CD4-positive, CD25-positive, alpha-beta regulatory T cell (primary cell): ENCODE measurements at regions not wholly inside any gene's neighbourhood (a gene's known extent, or its start where the extent isn't known, plus 50 kb on each side); places are given as distances from the start of the nearest gene placed in this dataset.

Source experiments
- ATAC-seq, 2 donors: fragments of 150-1000 bp; cut with Tn5 transposase; one replicate each; pipeline ENCODE4 v1.10.0; 2021; ENCODE audit warnings: low read depth in 2 of 2, moderate number of reproducible peaks in 2 of 2, moderate library complexity in 1 of 2
- DNase-seq, 3 donors: peaks; one replicate each; pipeline versions ENCODE4 v3.0.0 to v3.0.0-alpha.2; 2012 to 2022; ENCODE audit warnings: mixed read lengths in 1 of 3
- H3K27ac ChIP-seq: one replicate; pipeline ENCODE4 v1.7.0; 2013; ENCODE audit warnings: mild to moderate bottlenecking, low read length; ENCODE audit not compliant: insufficient read depth, poor library complexity, severe bottlenecking
- H3K27me3 ChIP-seq: one replicate; pipeline ENCODE4 v1.7.0; 2013; ENCODE audit warnings: low read length; ENCODE audit not compliant: control insufficient read depth, insufficient read depth
- H3K36me3 ChIP-seq: one replicate; pipeline ENCODE4 v1.7.0; 2013; ENCODE audit warnings: mild to moderate bottlenecking, low read length, moderate library complexity; ENCODE audit not compliant: control insufficient read depth, insufficient read depth
- H3K4me1 ChIP-seq: 2 replicates; pipeline ENCODE4 v1.7.0; 2013; ENCODE audit warnings: mild to moderate bottlenecking, low read length; ENCODE audit not compliant: insufficient read depth, control insufficient read depth, poor library complexity, severe bottlenecking
- H3K4me3 ChIP-seq: one replicate; pipeline ENCODE4 v1.7.0; 2013; ENCODE audit warnings: low read depth, mild to moderate bottlenecking, low read length, moderate library complexity
- H3K9me3 ChIP-seq, 2 experiments: 1 replicate in 1 of 2; 2 replicates in 1 of 2; pipeline ENCODE4 v1.7.0; 2013; ENCODE audit warnings: low read length in 2 of 2, mild to moderate bottlenecking in 1 of 2, moderate library complexity in 1 of 2; ENCODE audit not compliant: control insufficient read depth in 2 of 2
- H3K27ac Mint-ChIP-seq, 3 donors: one replicate each; pipeline ENCODE4 v1.8.0; 2020 to 2022; ENCODE audit warnings: mild to moderate bottlenecking in 3 of 3, mixed read lengths in 3 of 3, moderate library complexity in 2 of 3
- H3K27me3 Mint-ChIP-seq: one replicate; pipeline ENCODE4 v1.8.0; 2022; ENCODE audit warnings: mild to moderate bottlenecking, mixed read lengths
- H3K36me3 Mint-ChIP-seq: one replicate; pipeline ENCODE4 v1.8.0; 2020; ENCODE audit warnings: mixed read lengths
- H3K4me1 Mint-ChIP-seq, 4 donors: one replicate each; pipeline ENCODE4 v1.8.0; 2020 to 2022; ENCODE audit warnings: mixed read lengths in 4 of 4, mild to moderate bottlenecking in 1 of 4
- H3K4me3 Mint-ChIP-seq, 4 donors: one replicate each; pipeline ENCODE4 v1.8.0; 2020 to 2022; ENCODE audit warnings: mild to moderate bottlenecking in 4 of 4, mixed read lengths in 4 of 4, moderate library complexity in 3 of 4
- H3K9me3 Mint-ChIP-seq, 7 donors: one replicate each; pipeline ENCODE4 v1.8.0; 2020 to 2022; ENCODE audit warnings: mixed read lengths in 7 of 7, mild to moderate bottlenecking in 3 of 7, moderate library complexity in 2 of 7

GRCh38 chr13:82341116-82341515 is 1541.2 kb downstream of the SLITRK1 start:
- H3K36me3 Mint-ChIP-seq: no peaks in the 10 kb centered on the region
- no peaks in the 10 kb centered on the region for H3K9me3 ChIP-seq
- H3K36me3 ChIP-seq: no peaks in the 10 kb centered on the region
- H3K4me1 Mint-ChIP-seq: no peaks in the 10 kb centered on the region
- no peak overlapping the region for H3K27ac ChIP-seq
- no peak overlapping the region for H3K4me3 ChIP-seq
- H3K27me3 Mint-ChIP-seq: no peaks in the 10 kb centered on the region
- H3K9me3 Mint-ChIP-seq: peaks cover 1 to 25% (median 9%) of the 10 kb centered on the region in 7 donors
- H3K27me3 ChIP-seq: no peaks in the 10 kb centered on the region
- no peaks in the 10 kb centered on the region for H3K4me1 ChIP-seq
- no peak for DNase-seq
- H3K4me3 Mint-ChIP-seq: no peak overlapping the region
- H3K27ac Mint-ChIP-seq: no peak overlapping the region
- no peak for ATAC-seq

- ATAC-seq (no peak), DNase-seq (peak in 1 of 3 donors; percentile 0)
- H3K4me1 Mint-ChIP-seq: peaks cover 0 to 1% (median 0%) of the 10 kb centered on the region in 4 donors
- no peak overlapping the region for H3K4me3 ChIP-seq
- H3K4me3 Mint-ChIP-seq: no peak overlapping the region
- H3K27me3 ChIP-seq: no peaks in the 10 kb centered on the region
- no peaks in the 10 kb centered on the region for H3K4me1 ChIP-seq
- H3K27ac Mint-ChIP-seq: no peak overlapping the region
- no peaks in the 10 kb centered on the region for H3K36me3 Mint-ChIP-seq
- H3K9me3 Mint-ChIP-seq: peaks cover 0 to 16% (median 4%) of the 10 kb centered on the region in 7 donors
- H3K36me3 ChIP-seq: no peaks in the 10 kb centered on the region
- H3K9me3 ChIP-seq: no peaks in the 10 kb centered on the region
- H3K27ac ChIP-seq: no peak overlapping the region
- H3K27me3 Mint-ChIP-seq: no peaks in the 10 kb centered on the region
Observed at GRCh38 chr13:82330499-82330898, 1551.8 kb downstream of the SLITRK1 start.

- peaks cover 0 to 20% of the 10 kb centered on the region in 2 experiments for H3K9me3 ChIP-seq
- H3K36me3 Mint-ChIP-seq: no peaks in the 10 kb centered on the region
- H3K9me3 Mint-ChIP-seq: peaks cover 3 to 34% (median 7%) of the 10 kb centered on the region in 7 donors
- H3K4me1 Mint-ChIP-seq: peaks cover 0 to 2% (median 0%) of the 10 kb centered on the region in 4 donors
- no peak for DNase-seq
- H3K4me3 Mint-ChIP-seq: no peak overlapping the region
- H3K27me3 ChIP-seq: no peaks in the 10 kb centered on the region
- no peaks in the 10 kb centered on the region for H3K4me1 ChIP-seq
- H3K4me3 ChIP-seq: no peak overlapping the region
- no peak overlapping the region for H3K27ac ChIP-seq
- ATAC-seq: no peak
- no peaks in the 10 kb centered on the region for H3K36me3 ChIP-seq
- H3K27me3 Mint-ChIP-seq: no peaks in the 10 kb centered on the region
- H3K27ac Mint-ChIP-seq: no peak overlapping the region
Observed at GRCh38 chr13:82323101-82323500, 1559.2 kb downstream of the SLITRK1 start.

DNA sequence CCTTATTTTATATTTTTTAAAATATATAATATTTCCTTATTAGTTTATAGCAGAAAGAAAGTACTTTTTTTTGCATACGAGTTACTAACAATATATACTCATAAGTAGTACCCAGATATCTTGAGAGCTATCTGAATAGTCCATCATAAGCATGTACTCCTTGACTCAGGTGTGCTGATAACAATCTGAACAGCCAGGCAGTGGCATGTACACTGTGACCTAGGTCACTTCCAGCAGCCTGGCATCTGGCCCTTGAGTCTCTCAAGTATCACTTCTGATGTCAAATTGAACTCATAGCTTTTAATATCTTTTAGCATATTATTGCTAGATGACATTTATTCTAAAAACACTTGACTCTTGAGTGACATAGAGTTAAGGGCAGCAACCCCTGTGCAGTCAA is 1576.7 kb downstream of the SLITRK1 start:
- Mint-ChIP-seq H3K27ac (no peak overlapping the region), H3K4me1 (no peaks in the 10 kb centered on the region)
- ATAC-seq: no peak

DNA sequence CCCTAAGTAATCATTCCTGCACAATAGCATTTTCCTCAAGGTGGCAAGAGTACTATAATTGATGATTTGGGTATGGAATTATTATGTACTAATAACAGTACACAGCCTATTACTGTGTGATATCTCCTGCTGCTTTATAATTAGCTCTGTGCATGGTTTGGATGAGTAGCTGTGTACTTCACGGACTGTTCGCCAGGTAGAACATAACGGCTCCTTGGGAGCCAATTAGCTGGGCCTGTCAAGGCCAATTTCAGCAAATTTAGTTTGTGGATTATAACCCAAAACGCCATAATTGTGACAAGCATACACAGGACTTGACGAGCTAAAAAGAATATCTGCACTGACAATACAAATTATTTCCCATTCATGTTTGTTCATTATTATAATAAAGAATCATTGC is 1584.2 kb downstream of the SLITRK1 start:
- H3K4me3 Mint-ChIP-seq: no peak overlapping the region
- ATAC-seq: no peak
- DNase-seq: no peak
- Histone ChIP-seq H3K27ac (no peak overlapping the region), H3K9me3 (peaks cover 0 to 6% of the 10 kb centered on the region in 2 experiments), H3K4me1 (no peaks in the 10 kb centered on the region), H3K27me3 (no peaks in the 10 kb centered on the region), H3K4me3 (no peak overlapping the region), H3K36me3 (no peaks in the 10 kb centered on the region)
- no peaks in the 10 kb centered on the region for H3K36me3 Mint-ChIP-seq
- no peak overlapping the region for H3K27ac Mint-ChIP-seq
- peaks cover 3 to 38% (median 9%) of the 10 kb centered on the region in 7 donors for H3K9me3 Mint-ChIP-seq
- no peaks in the 10 kb centered on the region for H3K4me1 Mint-ChIP-seq
- no peaks in the 10 kb centered on the region for H3K27me3 Mint-ChIP-seq

More for the DNA sequence above, 1576.7 kb downstream of the SLITRK1 start:
- no peak overlapping the region for H3K4me3 Mint-ChIP-seq
- Histone ChIP-seq H3K36me3 (no peaks in the 10 kb centered on the region), H3K4me1 (no peaks in the 10 kb centered on the region), H3K4me3 (no peak overlapping the region), H3K27ac (no peak overlapping the region), H3K27me3 (no peaks in the 10 kb centered on the region), H3K9me3 (peaks cover 0 to 7% of the 10 kb centered on the region in 2 experiments)
- no peak for DNase-seq
- H3K9me3 Mint-ChIP-seq: peaks cover 0 to 35% (median 5%) of the 10 kb centered on the region in 7 donors
- H3K36me3 Mint-ChIP-seq: no peaks in the 10 kb centered on the region
- no peaks in the 10 kb centered on the region for H3K27me3 Mint-ChIP-seq

DNA sequence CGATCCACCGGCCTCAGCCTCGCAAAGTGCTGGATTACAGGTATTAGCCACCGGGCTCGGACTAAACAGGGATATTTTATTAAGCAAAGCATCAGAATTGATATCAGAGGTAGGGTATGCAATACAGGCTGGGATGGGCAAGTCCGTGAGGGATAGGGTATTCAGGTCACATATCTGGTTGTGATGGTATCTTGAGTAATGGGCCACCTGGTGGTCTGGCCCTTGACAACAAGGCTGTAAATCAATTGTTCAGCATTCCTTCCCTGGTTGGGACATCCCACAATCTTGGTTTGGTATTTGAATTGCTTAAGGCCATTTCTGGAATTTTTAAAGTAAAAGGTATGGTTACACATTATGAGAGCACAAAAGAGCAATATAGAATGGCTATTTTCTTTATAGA is 1588.0 kb downstream of the SLITRK1 start:
- Histone ChIP-seq H3K9me3 (peaks cover 0 to 6% of the 10 kb centered on the region in 2 experiments), H3K27me3 (no peaks in the 10 kb centered on the region), H3K4me1 (no peaks in the 10 kb centered on the region), H3K36me3 (no peaks in the 10 kb centered on the region), H3K4me3 (no peak overlapping the region), H3K27ac (no peak overlapping the region)
- peaks cover 2 to 20% (median 6%) of the 10 kb centered on the region in 7 donors for H3K9me3 Mint-ChIP-seq
- no peaks in the 10 kb centered on the region for H3K27me3 Mint-ChIP-seq
- H3K36me3 Mint-ChIP-seq: no peaks in the 10 kb centered on the region
- no peak overlapping the region for H3K27ac Mint-ChIP-seq
- no peaks in the 10 kb centered on the region for H3K4me1 Mint-ChIP-seq
- ATAC-seq: no peak
- DNase-seq: no peak
- H3K4me3 Mint-ChIP-seq: no peak overlapping the region

GRCh38 chr13:82292334-82292733 is 1589.9 kb downstream of the SLITRK1 start:
- Mint-ChIP-seq H3K36me3 (no peaks in the 10 kb centered on the region), H3K9me3 (peaks cover 4 to 25% (median 6%) of the 10 kb centered on the region in 7 donors), H3K4me1 (no peaks in the 10 kb centered on the region), H3K27ac (no peak overlapping the region), H3K4me3 (no peak overlapping the region), H3K27me3 (no peaks in the 10 kb centered on the region)
- H3K27me3 ChIP-seq: no peaks in the 10 kb centered on the region
- no peak for DNase-seq
- H3K4me3 ChIP-seq: no peak overlapping the region
- no peaks in the 10 kb centered on the region for H3K36me3 ChIP-seq
- H3K4me1 ChIP-seq: no peaks in the 10 kb centered on the region
- peaks cover 0 to 6% of the 10 kb centered on the region in 2 experiments for H3K9me3 ChIP-seq
- no peak for ATAC-seq
- no peak overlapping the region for H3K27ac ChIP-seq

DNA sequence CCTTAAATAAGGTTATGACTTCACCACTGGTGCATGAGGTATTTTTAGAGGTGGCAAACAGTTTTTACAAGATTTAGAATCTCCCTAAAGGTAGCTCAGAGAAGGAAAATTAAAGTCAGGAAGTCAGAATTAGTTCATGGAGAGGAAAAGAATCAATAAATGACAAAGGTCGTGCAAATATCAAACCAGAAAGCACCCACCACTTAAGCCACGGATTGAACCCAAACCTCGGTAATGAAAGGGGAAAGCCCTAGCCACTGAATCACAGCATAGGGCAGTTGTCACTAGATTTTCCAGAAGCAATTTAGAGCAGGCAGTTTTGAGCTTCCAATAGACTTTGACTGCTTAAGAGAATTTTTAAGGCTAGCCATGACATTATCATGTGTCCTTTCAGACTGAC is 1590.4 kb downstream of the SLITRK1 start:
- no peaks in the 10 kb centered on the region for H3K36me3 Mint-ChIP-seq

More for the DNA sequence above, 1590.4 kb downstream of the SLITRK1 start:
- Mint-ChIP-seq H3K27me3 (no peaks in the 10 kb centered on the region), H3K4me1 (no peaks in the 10 kb centered on the region), H3K27ac (no peak overlapping the region), H3K9me3 (peaks cover 4 to 26% (median 6%) of the 10 kb centered on the region in 7 donors), H3K4me3 (no peak overlapping the region)
- H3K27me3 ChIP-seq: no peaks in the 10 kb centered on the region
- ATAC-seq (no peak), DNase-seq (no peak)
- H3K27ac ChIP-seq: no peak overlapping the region
- H3K4me1 ChIP-seq: no peaks in the 10 kb centered on the region
- H3K9me3 ChIP-seq: peaks cover 0 to 6% of the 10 kb centered on the region in 2 experiments
- H3K36me3 ChIP-seq: no peaks in the 10 kb centered on the region
- no peak overlapping the region for H3K4me3 ChIP-seq
